T-helper 1 cell treated with Interleukin-12 subunit alpha and Interleukin-12 subunit beta and Interleukin-4 antibody, amounts not matched to agents 30 μg/mL and 1 μg/mL, for 36 hours (primary cell): ENCODE measurements at regions not wholly inside any gene's neighbourhood (a gene's known extent, or its start where the extent isn't known, plus 50 kb on each side); places are given as distances from the start of the nearest gene placed in this dataset.
"Not testable (repeated sequence)": the region's sequence is repeated elsewhere in the genome, so short reads cannot be mapped to it uniquely, and the experiment has no call there.

Source experiments
- H3K27ac Mint-ChIP-seq: one replicate; pipeline ENCODE4 v1.8.0; 2021; ENCODE audit warnings: mild to moderate bottlenecking, mixed read lengths
- H3K27me3 Mint-ChIP-seq: one replicate; pipeline ENCODE4 v1.8.0; 2021; ENCODE audit warnings: low read depth, mixed read lengths
- H3K36me3 Mint-ChIP-seq: one replicate; pipeline ENCODE4 v1.8.0; 2021; ENCODE audit warnings: low read depth, mixed read lengths
- H3K4me1 Mint-ChIP-seq: one replicate; pipeline ENCODE4 v1.8.0; 2021; ENCODE audit warnings: low read depth, mixed read lengths
- H3K4me3 Mint-ChIP-seq: one replicate; pipeline ENCODE4 v1.8.0; 2021; ENCODE audit warnings: mild to moderate bottlenecking, moderate library complexity, mixed read lengths
- H3K9me3 Mint-ChIP-seq: one replicate; pipeline ENCODE4 v1.8.0; 2021; ENCODE audit warnings: mixed read lengths

DNA sequence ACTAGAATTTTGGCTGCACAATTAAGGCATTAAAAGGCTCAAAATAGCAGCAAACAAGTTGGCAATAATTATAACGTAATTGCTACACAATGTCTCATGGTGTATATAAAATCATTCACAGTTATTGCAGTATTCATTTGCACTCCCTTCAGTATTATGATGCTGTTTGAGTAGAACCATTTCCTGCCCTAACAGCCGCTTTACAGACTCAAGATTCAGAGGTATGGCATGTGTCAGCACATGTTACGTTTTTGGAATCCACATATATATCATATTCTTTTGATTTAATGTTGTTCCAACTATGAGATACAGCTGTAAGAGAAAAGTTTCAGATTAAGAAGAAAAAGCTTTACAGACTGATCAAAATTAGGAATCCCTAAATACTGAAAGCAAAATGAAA is 56.3 kb upstream of the NCKAP5 start:
- Mint-ChIP-seq H3K27me3 (no peaks in the 10 kb centered on the region), H3K27ac (no peak overlapping the region), H3K4me1 (no peaks in the 10 kb centered on the region), H3K36me3 (no peaks in the 10 kb centered on the region), H3K9me3 (peaks cover 9% of the 10 kb centered on the region), H3K4me3 (no peak overlapping the region)

DNA sequence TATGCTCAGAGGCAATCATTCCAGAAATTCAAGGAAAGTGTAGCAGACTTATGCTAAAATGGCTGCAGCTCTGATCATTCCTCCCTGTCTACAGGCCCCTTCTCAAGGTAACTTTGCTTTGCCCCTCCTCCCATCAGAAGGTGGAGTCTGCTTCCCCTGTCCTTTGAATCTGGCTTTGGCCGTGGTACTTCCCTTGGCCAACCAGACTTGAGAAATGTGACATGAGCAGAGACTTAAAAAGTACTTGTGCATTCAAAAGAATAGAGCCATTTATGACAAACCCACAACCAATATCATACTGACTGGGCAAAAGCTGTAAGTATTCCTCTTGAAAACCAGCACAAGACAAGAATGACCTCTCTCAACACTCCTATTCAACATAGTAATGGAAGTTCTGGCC is 59.5 kb upstream of the NCKAP5 start:
- H3K36me3 Mint-ChIP-seq, result no peaks in the 10 kb centered on the region
- H3K27me3 Mint-ChIP-seq, result no peaks in the 10 kb centered on the region
- H3K27ac Mint-ChIP-seq, result no peak overlapping the region
- H3K4me1 Mint-ChIP-seq, result no peaks in the 10 kb centered on the region
- peaks cover 9% of the 10 kb centered on the region for H3K9me3 Mint-ChIP-seq
- no peak overlapping the region for H3K4me3 Mint-ChIP-seq

DNA sequence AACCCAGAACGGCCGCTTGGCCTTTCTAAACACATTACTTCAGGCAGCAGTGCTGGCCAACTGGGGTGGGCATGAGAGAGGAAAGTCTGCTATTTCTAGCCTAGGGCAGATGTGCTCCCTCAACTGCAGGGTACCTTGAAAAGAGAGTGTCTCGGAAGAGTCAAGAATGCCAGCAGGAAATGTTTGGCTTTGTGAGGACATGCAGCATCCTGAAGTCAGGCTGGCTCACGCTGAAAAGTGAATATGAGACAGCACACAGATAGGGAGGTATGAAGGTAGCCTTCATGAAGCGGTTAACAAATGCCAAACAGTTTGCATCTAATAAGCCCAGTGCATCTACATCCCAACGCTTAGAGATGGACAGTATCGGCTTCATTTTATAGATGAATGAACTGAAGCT is 65.0 kb upstream of the NCKAP5 start:
- Mint-ChIP-seq H3K4me1 (no peaks in the 10 kb centered on the region), H3K36me3 (no peaks in the 10 kb centered on the region), H3K27ac (no peak overlapping the region), H3K9me3 (no peaks in the 10 kb centered on the region), H3K27me3 (no peaks in the 10 kb centered on the region), H3K4me3 (no peak overlapping the region)

GRCh38 chr2:133633881-133634409 is 65.7 kb upstream of the NCKAP5 start:
- H3K27ac Mint-ChIP-seq, result no peak overlapping the region

DNA sequence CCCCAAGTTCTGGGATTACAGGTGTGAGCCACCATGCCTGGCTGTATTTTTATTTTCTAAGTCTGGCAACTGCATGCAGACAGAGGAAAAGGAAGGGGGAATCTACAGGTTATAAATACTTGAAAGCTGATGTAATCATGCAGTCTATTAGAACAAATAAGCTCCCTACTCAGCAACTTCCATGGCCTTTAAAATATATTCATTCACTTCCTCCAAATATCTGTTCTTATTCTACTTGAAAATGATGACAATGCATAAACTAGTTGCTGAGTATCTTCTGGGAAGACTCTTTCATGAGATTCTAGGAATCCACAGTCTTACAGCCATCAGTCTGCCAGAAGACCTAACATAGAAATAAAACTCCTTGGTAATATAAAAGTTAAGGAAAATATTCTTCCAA is 66.9 kb upstream of the NCKAP5 start:
- Mint-ChIP-seq H3K27ac (no peak overlapping the region), H3K27me3 (no peaks in the 10 kb centered on the region), H3K36me3 (no peaks in the 10 kb centered on the region), H3K9me3 (no peaks in the 10 kb centered on the region), H3K4me3 (no peak overlapping the region), H3K4me1 (no peaks in the 10 kb centered on the region)

More at GRCh38 chr2:133633881-133634409, 65.7 kb upstream of the NCKAP5 start:
- H3K9me3 Mint-ChIP-seq, result no peaks in the 10 kb centered on the region
- H3K36me3 Mint-ChIP-seq, result no peaks in the 10 kb centered on the region
- H3K4me1 Mint-ChIP-seq, result no peaks in the 10 kb centered on the region
- no peaks in the 10 kb centered on the region for H3K27me3 Mint-ChIP-seq
- H3K4me3 Mint-ChIP-seq, result no peak overlapping the region

DNA sequence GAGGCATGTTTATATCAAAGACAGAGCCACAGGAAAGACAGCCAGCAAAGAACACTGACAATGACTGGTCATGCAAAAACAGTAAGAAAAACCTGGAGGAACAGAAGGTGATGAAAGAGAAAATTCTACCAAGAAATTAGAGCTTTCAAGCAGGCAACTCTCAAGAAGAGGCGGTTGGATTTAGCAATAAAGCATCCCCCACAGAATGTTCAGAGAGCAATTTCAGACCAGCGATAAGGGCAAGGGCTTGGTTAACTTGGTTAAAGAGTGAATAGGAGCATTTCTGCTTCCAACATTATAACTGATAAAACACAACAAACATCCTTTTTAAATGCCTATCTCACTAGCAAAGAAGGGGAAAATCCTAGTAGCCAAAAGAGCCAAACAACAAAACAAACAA is 68.0 kb upstream of the NCKAP5 start:
- Mint-ChIP-seq H3K36me3 (no peaks in the 10 kb centered on the region), H3K9me3 (no peaks in the 10 kb centered on the region), H3K27ac (no peak overlapping the region), H3K27me3 (no peaks in the 10 kb centered on the region), H3K4me3 (no peak overlapping the region), H3K4me1 (no peaks in the 10 kb centered on the region)

DNA sequence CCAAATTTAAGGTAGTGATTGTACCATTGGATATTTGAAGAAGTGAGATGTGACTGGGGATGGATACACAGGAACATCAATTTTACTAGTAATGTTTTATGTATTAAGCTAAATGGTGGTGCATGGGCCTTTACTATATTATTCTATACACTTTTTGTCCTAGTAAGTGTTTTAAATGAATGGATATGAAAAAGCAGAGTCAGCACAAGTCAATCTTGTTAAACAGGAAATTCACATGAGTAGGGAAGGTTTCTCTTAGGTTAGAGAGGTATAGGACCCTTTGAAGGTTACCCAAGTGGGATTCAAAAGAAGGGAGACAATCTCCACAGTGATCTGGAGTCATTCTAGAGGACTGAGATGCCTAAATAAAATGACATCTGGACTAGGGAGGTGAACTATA is 71.8 kb upstream of the NCKAP5 start:
- Mint-ChIP-seq H3K4me1 (no peaks in the 10 kb centered on the region), H3K27ac (no peak overlapping the region), H3K4me3 (no peak overlapping the region), H3K27me3 (no peaks in the 10 kb centered on the region), H3K9me3 (no peaks in the 10 kb centered on the region), H3K36me3 (no peaks in the 10 kb centered on the region)

- no peaks in the 10 kb centered on the region for H3K27me3 Mint-ChIP-seq
- no peaks in the 10 kb centered on the region for H3K9me3 Mint-ChIP-seq
- H3K4me3 Mint-ChIP-seq, result no peak overlapping the region
- H3K4me1 Mint-ChIP-seq, result no peaks in the 10 kb centered on the region
- H3K27ac Mint-ChIP-seq, result no peak overlapping the region
- H3K36me3 Mint-ChIP-seq, result no peaks in the 10 kb centered on the region
Observed at GRCh38 chr2:133641497-133641896, 73.2 kb upstream of the NCKAP5 start.

DNA sequence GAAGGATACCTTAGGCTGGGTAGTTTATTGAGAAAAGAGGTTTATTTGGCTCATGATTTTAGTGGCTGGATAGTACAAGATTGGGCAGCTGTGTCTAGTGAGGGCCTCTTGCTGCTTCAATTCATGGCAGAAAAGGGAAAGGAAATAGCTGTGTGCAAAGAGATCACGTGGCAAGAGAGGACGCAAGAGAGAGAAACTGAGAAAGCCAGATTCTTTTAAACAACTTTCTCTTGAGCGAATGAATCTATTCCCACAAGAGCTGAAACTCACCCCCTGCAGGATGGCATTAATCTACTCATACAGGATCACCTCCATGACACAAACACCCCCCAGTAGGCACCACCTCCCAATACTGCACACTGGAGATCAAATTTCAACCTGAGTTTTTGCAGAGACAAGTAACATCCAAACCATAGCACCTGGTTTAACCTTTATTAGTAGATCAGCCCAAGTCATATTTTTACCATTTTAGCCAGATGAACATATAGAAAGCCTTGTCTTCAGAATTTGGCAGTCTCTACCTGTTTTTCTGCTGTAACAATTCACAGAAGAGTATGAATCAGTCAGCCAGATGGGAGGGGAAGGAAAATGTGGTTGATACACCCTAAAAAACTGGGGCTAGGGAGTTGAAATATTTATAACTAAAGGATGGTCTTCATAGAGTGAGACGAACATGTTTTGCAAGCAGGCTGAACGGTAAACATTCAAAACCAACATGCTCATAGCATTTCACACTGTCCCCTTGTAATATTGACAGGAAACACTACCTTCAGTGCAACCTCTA is 73.9 kb upstream of the NCKAP5 start:
- Mint-ChIP-seq H3K27ac (no peak overlapping the region), H3K27me3 (no peaks in the 10 kb centered on the region), H3K4me1 (no peaks in the 10 kb centered on the region), H3K36me3 (no peaks in the 10 kb centered on the region), H3K4me3 (no peak overlapping the region), H3K9me3 (no peaks in the 10 kb centered on the region)

- no peaks in the 10 kb centered on the region for H3K36me3 Mint-ChIP-seq
- H3K4me1 Mint-ChIP-seq, result no peaks in the 10 kb centered on the region
- H3K4me3 Mint-ChIP-seq, result no peak overlapping the region
- no peak overlapping the region for H3K27ac Mint-ChIP-seq
- no peaks in the 10 kb centered on the region for H3K9me3 Mint-ChIP-seq
- H3K27me3 Mint-ChIP-seq, result no peaks in the 10 kb centered on the region
Observed at GRCh38 chr2:133642791-133643191, 74.5 kb upstream of the NCKAP5 start.

DNA sequence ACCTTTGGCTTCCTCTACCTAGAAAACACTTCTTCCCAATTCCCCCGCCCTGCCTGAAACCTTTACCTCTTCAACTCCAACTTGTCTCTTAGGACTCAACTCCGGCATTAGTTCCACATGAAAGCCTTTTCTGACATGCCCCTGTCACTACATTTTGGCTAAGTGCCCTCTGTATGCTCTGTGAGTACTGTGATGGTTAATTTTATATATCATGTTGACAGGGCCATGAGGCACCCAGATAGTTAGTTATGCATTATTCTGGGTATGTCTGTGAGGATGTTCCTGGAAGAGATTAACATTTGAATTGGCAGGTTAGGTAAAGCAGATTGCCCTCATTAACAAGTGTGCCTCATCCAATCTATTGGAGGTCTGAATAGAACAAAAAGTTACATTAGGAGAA is 75.6 kb upstream of the NCKAP5 start:
- no peak overlapping the region for H3K27ac Mint-ChIP-seq
- H3K9me3 Mint-ChIP-seq, result no peaks in the 10 kb centered on the region
- no peaks in the 10 kb centered on the region for H3K27me3 Mint-ChIP-seq
- H3K4me3 Mint-ChIP-seq, result no peak overlapping the region
- H3K4me1 Mint-ChIP-seq, result no peaks in the 10 kb centered on the region
- H3K36me3 Mint-ChIP-seq, result no peaks in the 10 kb centered on the region

GRCh38 chr2:133644846-133645245 is 76.6 kb upstream of the NCKAP5 start:
- Mint-ChIP-seq H3K27me3 (no peaks in the 10 kb centered on the region), H3K9me3 (no peaks in the 10 kb centered on the region), H3K36me3 (no peaks in the 10 kb centered on the region), H3K4me1 (no peaks in the 10 kb centered on the region), H3K27ac (no peak overlapping the region), H3K4me3 (no peak overlapping the region)

DNA sequence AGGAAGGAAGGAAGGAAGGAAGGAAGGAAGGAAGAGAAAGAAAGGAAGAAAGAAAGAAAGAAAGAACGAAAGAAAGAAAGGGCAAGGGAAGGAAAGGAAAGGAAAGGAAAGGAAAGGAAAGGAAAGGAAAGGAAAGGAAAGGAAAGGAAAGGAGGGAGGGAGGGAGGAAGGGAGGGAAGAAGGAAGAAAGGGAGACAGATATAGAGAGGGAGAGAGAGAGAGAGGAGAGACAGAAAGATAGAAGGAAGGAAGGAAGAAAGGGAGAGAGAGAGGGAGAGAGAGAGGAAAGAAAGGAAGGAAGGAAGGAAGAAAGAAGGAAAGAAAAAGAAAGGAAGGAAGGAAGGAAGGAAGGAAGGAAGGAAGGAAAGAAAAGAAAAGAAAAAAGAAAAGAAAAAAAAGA is 79.1 kb upstream of the NCKAP5 start:
- not testable (repeated sequence) for H3K27me3 Mint-ChIP-seq, H3K27ac Mint-ChIP-seq

GRCh38 chr2:133651861-133652260 is 83.6 kb upstream of the NCKAP5 start:
- H3K9me3 Mint-ChIP-seq, result no peaks in the 10 kb centered on the region
- no peak overlapping the region for H3K27ac Mint-ChIP-seq
- H3K4me3 Mint-ChIP-seq, result no peak overlapping the region
- no peaks in the 10 kb centered on the region for H3K4me1 Mint-ChIP-seq
- H3K36me3 Mint-ChIP-seq, result no peaks in the 10 kb centered on the region
- no peaks in the 10 kb centered on the region for H3K27me3 Mint-ChIP-seq

More for the DNA sequence above, 79.1 kb upstream of the NCKAP5 start:
- not testable (repeated sequence) for H3K36me3 Mint-ChIP-seq, H3K4me1 Mint-ChIP-seq, H3K9me3 Mint-ChIP-seq, H3K4me3 Mint-ChIP-seq

- no peaks in the 10 kb centered on the region for H3K4me1 Mint-ChIP-seq
- no peak overlapping the region for H3K27ac Mint-ChIP-seq
- no peaks in the 10 kb centered on the region for H3K36me3 Mint-ChIP-seq
- H3K9me3 Mint-ChIP-seq, result no peaks in the 10 kb centered on the region
- no peaks in the 10 kb centered on the region for H3K27me3 Mint-ChIP-seq
- no peak overlapping the region for H3K4me3 Mint-ChIP-seq
Observed at GRCh38 chr2:133652398-133652797, 84.1 kb upstream of the NCKAP5 start.
